COLO668 (cell line): ENCODE measurements at regions not wholly inside any gene's neighbourhood (a gene's known extent, or its start where the extent isn't known, plus 50 kb on each side); places are given as distances from the start of the nearest gene placed in this dataset.

Source experiments
- DNase-seq: peaks from one replicate; lab custom pipeline; 2025; ENCODE audit not compliant: unreplicated experiment; lab: John Stamatoyannopoulos, UW

DNA sequence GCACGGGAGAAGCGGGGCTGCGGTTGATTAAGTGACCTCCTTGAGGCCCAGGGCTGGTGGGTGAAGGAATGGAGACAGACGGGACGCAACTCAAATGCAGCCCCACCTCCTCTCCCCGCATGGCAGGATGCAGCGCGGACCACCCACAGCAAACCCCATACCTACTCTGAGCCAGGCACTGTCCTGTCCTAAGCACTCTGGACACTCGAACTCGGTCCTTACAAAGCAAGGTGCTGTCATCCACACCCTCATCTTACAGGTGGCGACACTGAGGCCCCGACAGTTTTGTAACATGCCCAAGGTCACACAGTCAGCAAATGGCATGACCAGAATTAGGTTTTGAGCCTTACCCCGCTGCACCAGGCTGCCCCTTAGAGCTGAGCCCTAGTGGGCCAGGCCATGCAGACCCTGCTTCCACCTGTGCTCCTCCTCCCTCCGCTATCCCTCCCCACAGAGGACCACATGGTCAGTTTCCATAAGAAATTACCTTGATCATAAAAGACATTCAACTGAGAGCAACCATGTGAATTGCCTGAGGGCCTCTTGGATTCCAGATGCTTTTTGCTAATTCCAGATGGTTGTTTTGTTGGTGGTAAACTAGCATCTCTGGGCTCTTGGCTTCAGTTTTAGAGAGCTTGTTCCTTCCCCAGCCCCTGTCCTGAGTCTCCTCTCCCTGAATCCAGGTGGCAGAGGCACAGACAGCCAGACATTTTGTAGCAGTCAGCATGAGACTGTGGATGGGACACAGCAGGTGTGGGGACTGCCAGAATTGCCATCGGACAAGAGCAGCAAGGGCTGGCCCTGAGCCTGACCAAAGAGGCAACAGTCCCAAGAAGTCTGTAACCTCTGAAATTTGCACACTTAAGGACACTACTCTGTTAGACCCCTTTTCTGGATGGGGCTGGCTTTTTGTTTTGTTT, 171.9 kb upstream of the PMEPA1 start:
- DNase-seq = no peak

DNA sequence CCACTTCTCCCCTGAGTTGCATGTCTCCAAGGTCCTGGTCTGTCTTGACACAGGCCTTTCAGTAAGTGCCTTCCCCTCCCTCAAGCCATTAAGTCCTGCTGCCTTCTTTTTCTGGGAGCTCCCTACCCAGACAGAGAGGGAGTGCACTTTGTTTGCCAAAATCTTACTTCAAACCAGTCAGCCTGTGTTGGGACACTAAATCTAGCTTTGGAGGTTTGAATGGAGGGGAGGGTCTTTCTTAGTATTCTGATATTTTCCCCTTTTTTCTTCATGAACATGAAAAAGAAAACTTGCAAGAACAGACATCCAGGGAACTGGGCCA, 170.7 kb upstream of the PMEPA1 start:
- no peak for DNase-seq

DNA sequence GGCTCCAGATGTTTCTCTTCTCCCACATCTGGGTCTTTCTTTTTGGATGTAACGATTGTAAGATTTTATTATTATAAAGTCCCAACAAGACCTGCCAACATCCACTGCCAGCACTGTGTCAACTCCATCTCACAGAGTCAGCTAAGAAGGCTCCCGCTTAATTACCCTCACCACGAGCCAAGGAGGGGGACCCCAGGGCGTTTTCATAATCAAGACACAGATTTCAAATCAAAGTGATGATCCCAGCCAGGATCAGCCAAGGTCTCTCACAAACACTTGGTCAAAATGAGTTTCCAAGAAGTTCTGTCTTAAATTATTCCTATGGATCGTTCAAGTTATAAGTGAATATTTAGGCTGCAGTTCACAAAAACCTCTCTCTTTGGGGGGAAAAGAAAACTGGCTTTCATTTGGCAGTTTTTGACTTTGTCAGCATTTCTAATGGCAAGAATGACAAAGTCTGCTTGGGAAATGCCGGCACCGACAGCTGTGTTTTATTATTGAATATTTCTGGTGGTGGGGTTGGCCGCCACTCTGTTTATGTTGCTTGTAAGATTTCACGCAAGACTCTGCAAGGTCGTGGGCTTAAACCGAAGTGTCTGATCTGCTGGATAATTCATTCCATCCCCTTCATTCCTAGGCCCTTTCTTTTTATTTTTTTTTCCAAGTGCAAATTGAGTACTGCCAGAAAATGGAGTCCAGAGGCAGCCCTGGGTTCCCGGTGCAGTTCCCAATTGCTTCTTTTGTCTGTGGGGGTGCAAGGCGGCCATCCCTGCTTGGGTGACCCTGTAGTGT, 170.2 kb upstream of the PMEPA1 start:
- DNase-seq = no peak

DNA sequence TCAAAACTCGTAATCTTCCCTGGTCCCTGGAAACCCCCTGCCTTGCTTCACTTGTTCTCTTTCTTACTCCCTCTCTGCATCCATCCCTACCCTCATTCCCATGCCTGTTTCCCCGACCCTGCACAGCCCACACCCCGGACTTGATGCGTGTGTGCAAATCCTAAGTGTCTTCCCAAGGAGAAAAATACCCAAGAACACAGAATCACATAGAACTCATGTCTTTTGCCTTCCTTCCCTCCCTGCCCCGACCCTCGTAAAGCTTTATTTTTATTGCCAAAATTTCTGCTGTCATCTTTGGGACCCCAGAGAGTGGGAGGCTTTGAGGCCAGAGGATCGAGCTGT, 169.6 kb upstream of the PMEPA1 start:
- DNase-seq = no peak

DNA sequence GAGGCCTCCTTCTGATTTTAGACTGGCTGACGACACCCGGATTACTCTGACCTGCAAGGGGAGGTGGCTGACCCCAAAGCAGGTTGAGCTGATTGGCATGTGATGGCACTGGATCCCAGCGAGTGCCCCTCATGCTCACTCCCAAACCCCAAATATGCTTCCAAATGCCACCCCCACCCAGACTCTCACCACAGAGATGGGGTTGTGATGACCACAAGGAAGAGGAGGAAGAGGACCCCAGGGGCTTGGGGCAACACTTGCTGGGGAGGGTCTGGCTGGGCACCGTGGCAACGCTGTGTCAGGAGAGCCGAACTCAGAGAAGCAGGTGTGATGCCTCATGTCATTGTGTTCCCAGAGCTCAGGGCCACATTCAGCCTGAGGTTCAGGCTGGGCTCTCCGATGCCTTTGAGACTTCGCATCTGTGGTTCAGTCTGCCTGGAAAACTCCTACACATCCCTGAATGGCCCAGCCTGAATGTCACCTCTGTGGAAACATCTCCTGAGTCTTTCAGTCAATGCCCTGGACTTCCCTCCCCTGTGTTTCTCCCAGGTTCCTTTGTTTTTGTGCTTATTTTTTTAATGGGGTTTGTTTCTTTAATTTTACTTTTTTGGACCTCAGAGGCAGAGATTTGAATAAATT, 169.1 kb upstream of the PMEPA1 start:
- DNase-seq = no peak

DNA sequence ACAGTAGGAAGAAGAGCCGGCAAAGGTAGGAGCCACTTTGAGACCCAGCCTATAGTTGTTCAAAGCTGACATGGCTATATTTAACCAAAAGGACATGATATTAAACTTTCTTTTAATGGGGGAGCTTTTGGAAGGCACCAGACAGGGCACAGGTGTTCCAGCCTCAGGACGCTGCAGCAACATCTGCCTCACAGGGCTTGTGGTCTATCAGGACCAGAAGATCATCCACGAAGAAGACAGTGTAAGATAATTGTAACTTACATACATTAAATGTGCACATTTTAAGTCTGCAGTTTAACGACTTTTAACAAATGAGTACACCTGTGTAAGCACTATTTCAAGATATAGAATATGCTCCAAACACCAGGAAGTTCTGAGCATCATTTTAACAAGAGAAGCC, 168.2 kb upstream of the PMEPA1 start:
- DNase-seq = no peak

DNA sequence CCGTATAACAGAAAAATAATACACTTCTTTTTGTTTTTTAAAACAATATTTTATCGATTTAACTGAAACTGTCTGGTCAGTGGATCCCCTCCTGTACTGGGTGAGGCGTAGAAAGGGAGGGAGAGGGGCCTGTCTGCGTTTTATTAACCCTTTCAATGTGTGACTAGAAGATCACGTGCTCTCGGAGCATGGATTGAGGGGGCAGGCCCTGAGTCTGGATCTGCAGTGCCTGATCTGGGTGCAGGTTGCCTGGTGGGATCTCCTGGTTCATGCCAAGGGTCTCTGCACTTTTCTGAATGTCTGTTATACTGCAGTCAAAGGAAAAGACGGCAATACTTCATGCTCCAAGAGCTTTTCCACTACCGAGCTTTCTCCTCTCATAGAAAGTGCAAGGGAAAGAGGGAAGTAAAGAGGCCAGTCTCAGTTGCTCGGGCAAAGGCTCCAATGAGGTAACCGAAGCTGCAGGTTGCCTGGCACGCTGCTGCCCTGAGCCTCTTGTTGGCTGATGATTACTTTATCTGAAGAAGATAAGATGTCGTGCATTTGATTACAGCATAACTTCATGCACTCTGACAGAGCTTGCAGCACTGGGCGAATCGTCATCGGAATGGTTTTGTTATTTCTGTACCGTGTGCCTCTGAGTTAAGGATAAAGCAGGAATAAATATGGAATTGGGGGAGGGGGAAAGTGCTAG, 167.5 kb upstream of the PMEPA1 start:
- DNase-seq = no peak

DNA sequence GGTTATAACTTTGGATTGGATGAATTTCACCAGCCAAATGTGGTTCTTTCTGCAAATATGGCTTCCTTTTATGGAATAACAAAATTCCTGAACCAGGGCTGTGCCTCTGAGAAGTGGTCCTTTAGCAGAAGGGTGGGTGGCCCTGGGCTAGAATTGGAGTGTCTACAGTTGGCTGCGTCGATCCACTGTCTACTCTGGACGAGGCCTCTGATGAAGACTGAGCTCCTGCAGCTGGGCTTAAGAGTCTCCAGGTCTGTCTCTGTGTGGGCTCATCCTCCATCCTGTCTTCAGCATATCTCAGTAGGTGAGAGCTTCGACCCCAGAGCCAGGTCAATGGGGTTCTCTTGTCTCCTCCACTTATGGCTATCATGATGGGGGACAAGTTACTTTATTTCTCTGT, 166.3 kb upstream of the PMEPA1 start:
- DNase-seq = no peak

DNA sequence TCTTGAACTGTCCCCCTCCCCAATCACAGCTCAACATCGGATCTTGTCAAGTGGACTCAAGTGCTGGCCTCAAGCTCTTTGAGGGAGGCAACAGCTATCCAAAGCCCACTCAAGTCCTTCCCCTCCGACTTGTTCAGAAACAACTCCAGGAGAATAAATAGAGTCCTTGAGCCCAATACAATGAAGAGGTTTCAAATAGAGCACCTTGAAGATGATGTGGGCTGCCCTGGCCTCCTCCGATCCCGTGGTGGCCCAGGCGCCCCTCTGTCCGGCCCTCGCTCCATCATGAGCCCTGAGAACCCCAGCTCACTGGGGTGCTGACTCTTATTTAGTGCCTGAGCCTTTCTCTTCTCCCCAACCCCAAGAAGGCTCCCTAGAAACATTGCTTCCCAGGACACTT, 164.3 kb upstream of the PMEPA1 start:
- DNase-seq = no peak

DNA sequence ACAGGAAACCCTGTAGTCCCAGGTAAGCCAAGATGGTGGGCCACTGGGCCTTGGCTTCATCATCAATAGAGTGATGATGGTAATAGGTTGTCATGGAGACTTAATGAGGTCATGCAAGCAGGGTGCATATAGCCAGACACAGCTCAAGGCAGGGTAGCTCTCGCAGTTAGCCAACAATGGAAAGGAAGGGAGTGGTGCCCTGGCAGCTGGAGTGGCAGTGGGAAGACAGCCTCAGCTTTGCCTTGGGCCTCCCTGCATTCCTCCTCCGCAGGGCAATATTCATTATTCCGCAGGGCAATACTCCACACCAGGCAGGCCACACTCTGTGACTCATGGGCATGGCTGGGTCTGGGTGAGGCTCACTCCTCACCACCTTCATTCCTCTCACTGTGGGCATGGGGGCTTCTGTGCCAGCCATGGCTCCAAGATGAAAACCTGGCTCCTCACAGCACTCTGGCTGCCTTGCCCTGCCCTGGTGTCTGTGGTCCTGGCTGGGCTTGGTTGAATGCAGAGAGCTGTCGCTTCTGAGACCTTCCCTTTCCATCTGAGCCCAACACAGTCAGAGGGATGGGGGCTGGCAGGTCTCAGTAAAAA, 163.1 kb upstream of the PMEPA1 start:
- DNase-seq = no peak

DNA sequence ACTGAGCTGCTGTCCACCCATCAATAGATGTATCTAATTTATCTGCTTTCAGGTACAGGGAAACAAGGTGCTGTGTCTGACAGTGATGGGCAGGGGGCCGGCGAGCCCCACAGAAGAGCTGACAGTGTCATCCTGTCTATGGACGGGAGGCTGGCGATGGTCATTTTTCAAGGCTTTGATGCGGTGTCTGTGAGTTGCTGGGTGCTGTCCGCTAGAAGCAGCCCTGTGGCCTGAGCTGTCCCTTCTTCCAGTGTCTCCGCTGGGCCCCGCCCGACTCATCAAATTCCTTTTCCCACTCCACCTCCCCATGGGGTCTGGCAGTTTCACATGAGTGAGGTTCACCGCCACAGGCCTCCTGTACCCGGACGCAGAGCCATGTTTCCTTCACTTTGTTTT, 161.4 kb upstream of the PMEPA1 start:
- DNase-seq = no peak

DNA sequence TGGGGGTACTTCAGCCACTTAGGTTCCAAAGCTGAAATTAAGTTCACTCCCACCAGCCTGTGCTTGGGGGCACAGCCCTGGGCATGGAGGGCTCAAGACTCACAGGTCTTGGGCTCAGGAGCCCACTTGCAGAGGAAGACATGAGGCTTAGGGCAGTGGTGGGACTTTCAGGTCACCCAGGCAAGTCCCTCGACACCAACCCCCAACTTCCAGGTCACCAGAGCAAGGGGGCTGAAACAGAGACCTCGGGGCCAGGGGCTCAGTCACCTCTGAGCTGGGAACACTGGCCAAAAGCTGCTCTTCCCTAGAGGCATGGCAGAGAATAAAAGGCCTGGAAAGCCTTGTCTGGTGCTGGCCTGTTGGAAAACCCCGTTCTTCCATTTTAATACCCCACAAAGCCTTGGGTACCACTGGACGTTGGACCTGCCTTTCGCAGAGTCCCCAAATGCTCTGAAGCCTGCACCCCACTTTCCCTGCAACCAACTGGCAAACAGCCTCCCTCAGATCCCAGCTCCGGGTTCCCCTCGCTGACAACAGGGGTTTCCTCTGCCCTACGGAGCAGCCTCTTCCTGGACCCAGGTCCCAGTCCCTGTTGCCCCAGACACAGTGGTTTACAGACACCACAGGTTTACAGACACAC, 160.9 kb upstream of the PMEPA1 start:
- no peak for DNase-seq

DNA sequence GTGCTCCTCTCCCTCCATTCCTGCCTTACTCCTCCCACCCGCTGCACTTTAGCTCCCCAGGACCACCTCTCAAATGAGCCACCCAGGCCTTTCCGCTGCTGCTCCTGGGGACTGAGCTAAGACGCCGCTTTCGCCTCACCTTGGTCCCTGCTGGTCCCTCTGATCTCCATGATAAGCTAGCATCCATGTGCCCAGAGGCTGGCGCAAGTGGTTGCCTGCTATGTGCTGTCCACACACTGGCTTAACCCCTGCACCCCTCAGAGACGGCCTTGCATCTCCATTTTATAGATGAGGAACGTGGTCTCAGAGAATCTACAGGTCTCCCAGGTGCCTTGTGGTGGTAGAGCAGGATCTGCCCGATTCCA, 160.1 kb upstream of the PMEPA1 start:
- DNase-seq = no peak

DNA sequence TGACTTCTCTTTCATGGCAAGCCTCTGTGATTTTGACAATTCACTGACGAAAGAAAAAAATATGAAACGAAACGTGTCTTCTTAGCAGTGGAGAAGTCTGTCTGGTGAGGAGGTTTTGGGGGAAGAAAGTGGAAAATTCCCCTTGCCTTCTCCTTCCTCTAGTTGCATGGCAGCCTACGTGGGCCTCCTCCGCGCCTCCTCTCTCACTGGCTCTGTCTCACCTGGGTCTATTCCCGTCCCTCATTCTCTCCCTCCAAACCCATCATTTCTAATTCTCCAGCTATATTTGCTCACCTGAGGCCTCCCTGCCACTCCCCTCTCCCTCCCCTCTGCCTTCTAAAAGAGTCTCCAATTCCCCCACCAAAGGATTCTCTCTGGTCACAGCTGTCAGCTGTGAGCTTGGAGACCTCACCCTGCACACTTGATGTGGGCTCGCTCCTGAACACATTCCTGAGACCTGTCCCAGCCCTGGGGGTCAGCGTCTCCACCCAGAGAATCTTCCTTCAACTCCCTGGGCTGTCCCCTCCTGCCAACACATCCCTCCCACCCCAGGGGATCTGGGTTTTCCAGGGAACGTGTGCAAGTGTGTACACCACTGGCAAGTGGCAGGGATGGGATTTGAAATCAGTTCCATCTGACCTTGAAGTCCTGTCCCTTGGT, 159.6 kb upstream of the PMEPA1 start:
- no peak for DNase-seq

DNA sequence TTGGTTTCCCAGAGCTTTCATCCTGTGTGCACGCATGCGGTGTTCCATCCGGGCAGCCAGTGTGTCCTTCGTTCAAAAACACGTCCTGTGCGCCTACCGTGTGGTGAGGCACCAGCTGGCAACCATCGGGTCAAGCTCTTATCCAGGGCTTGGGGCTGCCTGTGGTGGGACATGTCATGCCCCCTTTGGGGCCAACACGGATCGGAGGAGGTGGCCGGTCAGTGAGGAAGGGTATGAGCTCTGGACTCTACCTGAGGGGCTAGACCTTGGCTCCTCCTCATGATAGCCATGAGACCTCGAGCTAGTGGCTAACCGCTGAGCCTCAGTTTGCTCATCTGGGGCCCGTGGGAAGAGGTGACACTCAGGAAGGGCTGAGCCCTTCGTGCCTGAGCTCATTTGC, 158.5 kb upstream of the PMEPA1 start:
- DNase-seq = no peak

DNA sequence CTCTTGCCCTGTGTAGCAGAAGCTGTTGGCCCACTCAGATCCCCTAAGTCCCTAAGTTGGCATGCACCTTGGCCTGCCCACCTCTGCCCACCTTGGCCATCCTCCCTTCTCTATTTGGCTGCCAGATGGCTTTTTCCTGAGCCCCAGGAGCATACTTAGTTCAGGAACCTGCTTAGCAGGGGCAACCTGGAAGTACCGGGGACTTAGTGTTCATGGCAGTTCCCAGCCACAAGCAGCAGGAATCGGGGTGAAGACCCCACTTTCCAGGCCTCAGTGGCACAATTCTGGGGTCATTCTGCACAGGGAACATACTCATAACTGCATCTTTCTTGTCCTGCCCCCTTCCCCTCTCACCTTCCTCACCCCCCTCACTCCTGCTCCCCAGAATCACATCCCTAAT, 158.0 kb upstream of the PMEPA1 start:
- no peak for DNase-seq

DNA sequence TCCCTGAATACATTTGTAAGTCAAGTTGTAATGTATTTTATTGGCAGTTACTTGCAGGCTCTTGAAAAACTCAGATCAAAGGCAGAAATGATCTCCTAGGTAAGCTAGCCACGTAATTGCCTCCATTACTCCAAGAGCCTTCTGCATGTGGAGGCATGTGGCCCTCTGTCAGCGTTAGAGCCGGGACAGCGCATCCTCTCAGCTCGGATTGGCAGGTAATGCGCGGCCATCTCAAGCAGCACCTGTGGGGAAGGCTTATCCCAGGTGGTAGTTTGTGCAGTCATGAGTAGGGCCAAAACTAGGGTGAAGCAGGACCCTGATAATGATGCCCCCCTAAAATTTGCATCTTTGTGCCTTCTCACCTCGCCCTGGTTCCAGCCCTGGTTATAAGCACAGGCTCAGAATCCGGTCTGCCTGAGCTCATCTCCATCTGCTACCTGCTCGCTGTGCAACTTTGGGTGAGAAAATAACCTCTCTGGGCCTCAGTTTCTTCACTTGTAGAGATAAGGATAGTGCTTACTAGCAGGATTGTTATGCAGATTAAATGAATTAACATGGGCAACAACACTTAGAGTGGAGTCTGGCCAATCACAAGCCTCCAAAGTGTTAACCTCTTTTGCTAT, 157.5 kb upstream of the PMEPA1 start:
- no peak for DNase-seq

DNA sequence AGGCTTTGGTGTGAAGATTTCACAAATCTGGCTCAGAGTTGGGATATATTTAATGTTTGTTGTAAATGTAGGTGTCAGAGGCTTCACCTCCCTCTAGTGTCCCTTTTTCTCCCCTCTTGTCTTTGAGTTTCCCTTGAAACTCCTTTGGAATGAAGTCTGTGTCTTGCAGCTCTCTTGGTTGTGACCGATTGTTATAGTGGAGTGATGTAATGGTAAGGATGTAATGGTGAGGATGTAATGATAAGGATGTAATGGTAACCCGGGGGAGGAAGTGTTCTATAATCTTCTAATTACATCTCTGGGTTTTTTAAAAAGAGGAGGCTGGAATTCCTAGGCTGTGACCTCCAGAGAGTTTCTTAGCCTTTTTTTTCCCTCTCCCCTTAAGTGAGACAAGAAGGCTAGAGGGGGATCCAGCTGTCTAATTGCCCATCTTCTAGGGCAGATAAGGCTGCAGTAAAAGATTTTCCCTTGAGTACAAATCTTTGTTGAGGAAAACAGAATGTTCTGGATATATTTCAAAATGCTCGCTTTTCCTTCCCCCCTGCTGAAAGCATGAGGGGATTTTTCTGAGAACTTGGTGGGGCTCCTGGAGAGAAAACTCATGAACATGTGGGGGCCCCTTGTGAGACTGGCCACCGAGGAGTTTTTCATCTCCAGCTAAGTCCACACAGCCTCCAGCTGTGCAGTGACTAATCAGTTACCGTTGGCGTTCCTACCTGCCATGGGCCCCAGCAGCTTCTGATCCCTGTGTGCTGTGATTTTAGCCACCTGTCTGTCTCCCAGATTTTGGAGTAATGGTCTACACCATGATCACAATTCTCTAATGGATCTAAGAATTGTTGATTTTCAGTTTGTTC, 156.7 kb upstream of the PMEPA1 start:
- DNase-seq = no peak

DNA sequence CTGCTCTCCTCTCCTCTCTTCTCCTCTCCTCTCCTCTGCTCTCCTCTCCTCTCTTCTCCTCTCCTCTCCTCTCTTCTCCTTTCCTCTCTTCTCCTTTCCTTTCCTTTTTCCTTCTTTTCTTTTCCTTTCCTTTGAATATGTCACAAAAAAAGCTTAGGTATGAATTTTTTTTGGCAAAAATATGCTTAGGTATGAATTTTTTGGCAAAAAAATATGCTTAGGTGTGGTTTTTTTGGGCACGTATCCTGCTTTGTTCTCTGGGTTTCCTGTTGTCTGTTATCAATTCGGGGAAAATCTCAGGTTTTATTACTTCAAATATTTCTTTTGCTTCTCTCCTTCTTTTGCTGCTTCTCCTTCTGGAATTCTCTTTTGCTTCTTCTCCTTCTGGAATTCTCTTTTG, 155.5 kb upstream of the PMEPA1 start:
- no peak for DNase-seq
